CD1c-positive myeloid dendritic cell (primary cell): ENCODE measurements at regions not wholly inside any gene's neighbourhood (a gene's known extent, or its start where the extent isn't known, plus 50 kb on each side); places are given as distances from the start of the nearest gene placed in this dataset.
"Not testable (repeated sequence)": the region's sequence is repeated elsewhere in the genome, so short reads cannot be mapped to it uniquely, and the experiment has no call there.

ENCODE experiments used
- DNase-seq: peaks from one replicate; pipeline ENCODE4 v3.0.0-alpha.2; 2016; ENCODE audit errors: extremely low spot score

DNA sequence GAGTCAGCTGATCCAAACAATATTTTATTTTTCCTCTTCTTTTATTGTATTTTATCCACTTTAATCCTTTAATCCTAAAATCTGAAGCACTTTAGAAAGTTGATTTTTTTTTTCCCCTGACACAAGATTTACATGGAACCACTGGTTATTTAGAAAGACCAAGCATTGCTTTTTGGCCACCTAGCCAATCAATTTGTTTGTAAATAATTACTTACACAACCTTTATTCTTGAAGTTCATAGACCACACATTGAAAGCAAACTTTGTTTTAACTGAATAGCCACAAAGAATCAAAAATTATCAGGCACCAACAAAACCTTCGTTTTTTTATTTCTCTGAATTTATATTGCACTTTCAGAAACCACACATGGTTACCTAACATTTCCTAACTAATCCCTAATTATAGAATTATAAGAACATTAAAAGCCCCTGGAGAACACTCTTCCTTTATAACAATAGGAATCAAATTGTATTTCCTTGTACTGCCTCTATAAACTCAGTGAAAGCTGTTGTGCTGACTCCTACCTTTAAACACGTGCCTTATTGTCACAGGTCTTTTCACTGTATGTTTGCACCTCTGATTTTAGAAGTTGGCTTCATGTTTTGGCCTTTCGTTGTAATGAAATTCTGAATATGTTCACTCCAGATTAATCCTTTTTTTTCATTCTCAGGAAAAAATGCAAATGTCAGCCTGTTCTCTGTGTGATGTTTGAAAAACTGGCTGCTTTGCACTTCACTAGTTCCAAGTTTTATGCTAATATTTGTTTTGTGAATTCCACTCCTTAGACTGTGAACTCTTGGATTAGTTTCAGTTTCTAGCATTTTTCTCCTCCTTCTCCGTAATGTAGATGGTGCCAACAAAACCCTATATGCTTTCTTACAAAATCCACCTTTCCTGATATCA, 1511.9 kb downstream of the REEP3 start:
- no peak for DNase-seq

DNA sequence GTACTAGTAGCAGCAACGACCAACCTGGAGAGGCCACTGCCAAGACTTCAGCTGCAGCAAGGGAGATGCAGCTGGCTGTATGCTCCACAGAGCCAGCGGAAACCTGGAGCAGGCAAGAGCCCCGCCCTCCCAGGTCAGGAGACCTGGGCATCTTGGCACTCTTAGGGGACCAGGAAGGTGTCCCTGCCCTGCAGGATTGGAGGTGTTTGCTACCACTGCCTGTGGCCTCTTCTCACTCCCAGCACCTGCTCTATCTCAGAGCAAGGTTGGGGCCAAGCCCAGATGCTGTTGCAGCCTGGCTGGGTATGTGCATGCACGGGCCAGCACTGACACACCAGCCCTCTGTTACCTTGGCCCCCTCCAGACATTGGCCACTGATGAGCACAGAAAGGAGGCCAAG, 1512.8 kb downstream of the REEP3 start:
- no peak for DNase-seq

DNA sequence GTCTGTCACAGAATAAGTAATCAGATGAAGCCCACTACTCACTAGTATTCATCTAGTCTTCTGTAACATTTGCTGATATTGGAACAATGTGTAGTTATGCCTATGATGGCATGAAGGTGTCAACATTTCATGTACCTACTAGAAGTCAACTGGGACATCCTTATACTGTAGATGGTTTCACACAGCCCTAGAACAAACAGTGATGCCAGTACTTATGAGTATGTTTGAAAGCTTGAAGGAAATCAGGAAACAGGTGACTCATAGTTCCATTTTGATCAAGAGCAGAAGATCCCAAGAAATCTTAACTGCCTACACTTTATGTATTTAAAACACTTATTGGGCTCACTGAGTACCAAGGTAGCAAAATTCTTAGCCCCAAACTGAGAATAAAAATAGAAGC, 1519.6 kb downstream of the REEP3 start:
- no peak for DNase-seq

DNA sequence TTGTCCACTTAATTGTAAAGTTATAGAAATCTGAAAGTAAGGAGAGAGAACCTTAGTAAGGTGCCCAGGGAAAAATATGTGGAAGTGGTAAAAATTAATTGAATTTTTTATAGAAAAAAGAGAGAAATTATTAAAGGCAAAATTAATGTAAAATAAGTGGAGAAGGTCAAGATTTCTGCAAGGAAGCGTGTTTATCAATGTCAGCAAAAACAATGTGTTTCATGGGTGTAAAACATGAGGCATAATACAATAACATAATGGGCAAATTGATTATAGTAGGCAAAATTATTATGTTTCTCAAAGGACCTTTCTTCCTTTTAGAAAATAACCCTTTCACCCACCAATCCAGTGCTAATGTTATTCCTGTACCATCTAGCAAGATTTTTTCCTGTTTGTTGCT, 1520.1 kb downstream of the REEP3 start:
- no peak for DNase-seq

GRCh38 chr10:65042496-65042895, 1521.3 kb downstream of the REEP3 start:
- DNase-seq, result no peak

GRCh38 chr10:65046831-65047230, 1525.6 kb downstream of the REEP3 start:
- DNase-seq, result no peak

DNA sequence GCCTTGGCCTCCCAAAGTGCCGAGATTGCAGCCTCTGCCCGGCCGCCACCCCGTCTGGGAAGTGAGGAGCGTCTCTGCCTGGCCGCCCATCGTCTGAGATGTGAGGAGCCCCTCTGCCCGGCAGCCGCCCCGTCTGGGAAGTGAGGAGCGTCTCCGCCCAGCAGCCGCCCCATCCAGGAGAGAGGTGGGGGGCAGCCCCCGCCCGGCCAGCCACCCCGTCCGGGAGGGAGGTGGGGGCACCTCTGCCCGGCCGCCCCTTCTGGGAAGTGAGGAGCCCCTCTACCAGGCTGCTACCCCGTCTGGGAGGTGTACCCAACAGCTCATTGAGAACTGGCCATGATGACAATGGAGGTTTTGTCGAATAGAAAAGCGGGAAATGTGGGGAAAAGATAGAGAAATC, 1530.9 kb downstream of the REEP3 start:
- DNase-seq, result not testable (repeated sequence)

GRCh38 chr10:65053397-65053796, 1532.2 kb downstream of the REEP3 start:
- DNase-seq, result not testable (repeated sequence)

- DNase-seq, result not testable (repeated sequence)
These were observed 1532.7 kb downstream of the REEP3 start for GRCh38 chr10:65053831-65054351.

DNA sequence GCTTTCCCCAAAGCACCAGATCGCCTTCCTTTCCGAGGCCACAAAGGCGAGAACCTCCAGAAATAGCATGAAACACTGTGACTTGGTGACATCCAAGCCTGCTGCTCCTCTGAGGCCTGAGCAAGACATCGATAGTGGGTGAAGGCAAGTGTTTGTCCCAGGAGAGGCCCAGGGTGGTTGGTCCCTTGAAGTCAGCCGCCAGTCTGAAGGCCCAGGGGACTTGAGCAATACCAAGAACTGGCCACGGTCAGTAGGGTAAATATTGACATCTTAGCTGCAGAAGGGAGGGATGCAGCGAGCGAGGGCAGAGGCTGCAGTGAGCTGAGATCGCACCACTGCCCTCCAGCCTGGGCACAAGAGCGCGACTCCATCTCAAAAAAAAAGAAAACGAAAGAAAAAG, 1533.5 kb downstream of the REEP3 start:
- not testable (repeated sequence) for DNase-seq

GRCh38 chr10:65065278-65065677, 1544.1 kb downstream of the REEP3 start:
- DNase-seq, result no peak

DNA sequence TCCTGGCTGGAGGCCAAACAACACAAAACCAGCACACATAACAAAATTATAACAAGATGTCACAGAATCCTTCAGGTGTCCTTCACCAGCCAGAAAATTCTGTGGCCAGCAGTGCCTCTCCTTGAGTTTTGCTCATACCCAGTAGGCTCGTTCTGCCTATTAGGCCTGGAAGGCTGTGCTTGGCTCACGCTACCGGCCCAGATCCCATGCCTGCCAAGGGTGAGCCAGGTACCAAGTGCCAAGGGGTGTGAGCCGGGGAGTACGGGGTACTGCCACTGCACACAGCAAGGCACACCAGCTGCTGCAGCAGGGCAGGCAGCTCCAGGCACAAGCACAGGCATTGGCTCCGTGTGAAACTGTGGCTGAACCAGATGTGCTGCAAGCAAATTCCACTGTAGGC, 1562.0 kb downstream of the REEP3 start:
- DNase-seq, result no peak

GRCh38 chr10:65090991-65091390, 1569.8 kb downstream of the REEP3 start:
- DNase-seq, result no peak

GRCh38 chr10:65100146-65100545, 1578.9 kb downstream of the REEP3 start:
- no peak for DNase-seq

- DNase-seq, result not testable (repeated sequence)
These were observed 1579.7 kb downstream of the REEP3 start for GRCh38 chr10:65100881-65101280.

GRCh38 chr10:65110009-65110408, 1588.8 kb downstream of the REEP3 start:
- no peak for DNase-seq

- not testable (repeated sequence) for DNase-seq
These were observed 1589.9 kb downstream of the REEP3 start for GRCh38 chr10:65111059-65111458.

DNA sequence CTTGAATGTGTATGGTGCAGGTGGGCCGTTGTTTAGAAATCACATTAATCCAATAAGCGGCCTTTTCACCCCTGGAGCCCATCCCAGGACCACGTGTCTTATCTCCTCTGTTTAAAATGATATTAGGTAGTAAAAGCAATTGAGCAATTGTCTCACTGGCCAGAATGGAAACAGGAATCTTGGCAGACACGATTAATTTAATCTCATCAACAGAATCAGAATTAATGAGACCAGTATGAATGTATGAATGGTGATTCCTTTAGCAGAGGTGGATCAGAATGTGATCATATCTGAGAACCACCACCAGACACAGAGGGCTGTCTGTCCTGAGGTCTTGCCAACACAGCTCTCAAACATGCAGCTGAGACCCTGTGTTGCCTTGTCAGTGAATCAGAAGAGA, 1591.4 kb downstream of the REEP3 start:
- DNase-seq, result no peak

DNA sequence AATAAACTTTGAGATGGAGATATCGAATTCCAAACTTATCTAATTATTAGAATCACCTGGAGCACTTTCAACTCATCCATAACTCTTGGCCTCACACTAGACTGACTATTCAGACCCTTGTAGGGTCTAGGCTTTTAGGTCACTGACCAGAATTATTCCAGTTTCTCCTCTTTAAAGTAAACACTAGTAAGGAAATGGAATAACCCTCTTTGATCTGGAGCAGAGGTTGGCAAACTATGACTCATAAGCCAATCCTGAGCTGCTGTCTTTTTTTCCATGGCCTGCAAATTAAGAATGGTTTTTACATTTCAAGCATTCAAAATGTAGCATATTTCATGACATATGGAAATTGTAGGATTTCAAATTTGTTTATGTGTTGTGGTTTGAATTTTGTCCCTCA, 1601.9 kb downstream of the REEP3 start:
- DNase-seq, result no peak

DNA sequence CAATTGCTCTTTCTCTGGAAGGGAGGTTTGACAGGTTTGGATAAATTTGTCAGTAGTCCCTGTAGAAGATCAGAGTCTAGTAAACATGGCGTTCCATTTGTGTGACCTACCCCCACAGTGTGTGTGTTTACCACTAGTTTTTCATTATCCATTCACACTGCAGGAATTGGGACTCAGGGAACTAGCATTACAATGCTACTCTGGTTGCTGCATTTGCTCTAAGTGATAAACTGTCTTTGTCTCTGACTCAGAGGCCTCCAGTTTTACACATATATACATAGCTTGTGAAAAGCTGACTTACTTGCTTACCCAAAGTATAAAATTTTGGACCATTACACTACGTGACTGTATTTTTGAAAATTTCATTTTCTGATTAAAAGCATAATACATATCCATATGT, 1604.0 kb downstream of the REEP3 start:
- no peak for DNase-seq

DNA sequence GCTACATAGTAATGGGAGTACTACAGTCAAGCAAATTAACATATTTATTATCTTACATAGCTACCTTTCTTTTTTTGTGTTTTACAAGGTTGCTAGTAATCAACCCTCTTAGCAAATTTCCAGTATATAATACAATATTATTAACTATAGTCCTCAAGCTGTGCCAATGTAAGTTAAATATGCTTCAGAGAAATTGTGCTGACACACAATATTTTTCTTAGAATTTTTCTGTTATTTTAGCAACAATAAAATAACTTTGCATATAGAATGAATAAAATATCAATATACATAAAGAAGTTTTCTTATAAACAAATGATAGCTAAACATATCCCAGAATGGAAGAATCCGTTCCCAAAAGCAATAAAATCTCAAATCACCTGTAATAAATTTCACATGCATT, 1605.1 kb downstream of the REEP3 start:
- no peak for DNase-seq

DNA sequence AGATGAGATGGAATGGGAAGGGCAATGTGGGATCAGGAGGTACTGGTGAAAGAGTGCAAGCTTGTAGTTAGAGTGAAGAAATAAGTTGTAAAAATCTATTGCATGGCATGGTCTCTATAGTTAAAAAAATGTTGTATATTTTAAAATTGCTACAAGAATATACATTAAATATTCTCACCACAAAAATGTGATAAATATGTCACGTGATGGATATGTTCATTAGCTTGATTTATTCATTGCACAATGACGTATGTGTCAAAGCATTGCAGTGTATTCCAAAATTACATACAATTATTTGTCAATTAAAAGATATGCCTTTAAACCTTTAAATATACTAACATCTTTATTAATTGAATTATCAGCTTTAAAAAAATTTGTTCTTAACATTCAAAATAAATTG, 1607.1 kb downstream of the REEP3 start:
- no peak for DNase-seq

DNA sequence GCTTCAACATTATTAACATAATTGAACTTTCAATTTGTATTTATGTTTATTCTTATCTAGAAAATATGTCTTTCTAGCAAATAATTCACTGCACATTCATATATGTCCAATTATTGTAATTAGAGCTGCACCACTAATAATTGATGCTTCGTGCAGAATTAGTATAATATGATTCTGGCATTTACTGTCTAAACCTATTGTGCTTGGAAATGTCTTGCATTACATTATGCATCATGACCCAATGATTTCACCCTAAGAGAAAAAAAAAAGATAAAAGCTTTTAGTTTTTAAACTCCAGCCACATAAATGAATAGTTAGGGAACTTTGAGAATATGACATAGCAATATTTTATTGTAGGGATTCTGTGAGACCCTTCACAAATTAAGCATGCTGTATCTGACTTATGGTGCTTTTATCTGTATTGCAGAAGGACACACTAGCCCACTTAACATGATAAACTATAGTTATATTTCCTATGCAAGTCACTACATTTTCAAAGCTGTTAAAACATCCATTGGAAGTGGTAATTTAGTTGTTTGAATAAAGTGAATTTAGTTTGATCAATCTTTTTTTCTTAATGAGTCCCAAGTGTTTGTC, 1609.1 kb downstream of the REEP3 start:
- DNase-seq, result no peak
